GM12874 (cell line): ENCODE measurements at regions not wholly inside any gene's neighbourhood (a gene's known extent, or its start where the extent isn't known, plus 50 kb on each side); places are given as distances from the start of the nearest gene placed in this dataset.

ENCODE experiments used
- TF ChIP-seq, protein P1 (sequence below): IDR thresholded peaks from 2 replicates; pipeline ENCODE4 v1.5.1; 2011; ENCODE audit warnings: low read depth, mild to moderate bottlenecking, control low read depth, low read length, moderate library complexity; ENCODE audit not compliant: insufficient read depth

DNA sequence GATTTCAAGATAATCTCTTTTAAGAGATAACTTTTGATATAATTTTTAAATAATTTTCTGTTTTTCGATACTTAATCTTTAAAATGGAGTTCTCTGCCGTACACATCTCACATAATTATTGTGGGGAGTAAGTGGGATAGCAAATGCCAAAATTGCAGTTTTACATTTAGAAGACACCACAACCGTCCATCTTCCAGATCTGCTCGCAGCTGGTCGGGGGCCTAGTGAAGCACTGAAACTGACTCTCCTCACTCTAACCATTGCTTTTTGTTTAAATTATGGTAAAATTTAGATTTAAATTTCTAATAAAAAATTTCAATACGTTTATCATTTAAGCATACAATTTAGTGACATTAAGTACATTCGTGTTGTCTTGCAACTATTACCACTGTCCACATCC, 94.2 kb downstream of the PRR15 start:
- TF ChIP-seq, protein P1, sequence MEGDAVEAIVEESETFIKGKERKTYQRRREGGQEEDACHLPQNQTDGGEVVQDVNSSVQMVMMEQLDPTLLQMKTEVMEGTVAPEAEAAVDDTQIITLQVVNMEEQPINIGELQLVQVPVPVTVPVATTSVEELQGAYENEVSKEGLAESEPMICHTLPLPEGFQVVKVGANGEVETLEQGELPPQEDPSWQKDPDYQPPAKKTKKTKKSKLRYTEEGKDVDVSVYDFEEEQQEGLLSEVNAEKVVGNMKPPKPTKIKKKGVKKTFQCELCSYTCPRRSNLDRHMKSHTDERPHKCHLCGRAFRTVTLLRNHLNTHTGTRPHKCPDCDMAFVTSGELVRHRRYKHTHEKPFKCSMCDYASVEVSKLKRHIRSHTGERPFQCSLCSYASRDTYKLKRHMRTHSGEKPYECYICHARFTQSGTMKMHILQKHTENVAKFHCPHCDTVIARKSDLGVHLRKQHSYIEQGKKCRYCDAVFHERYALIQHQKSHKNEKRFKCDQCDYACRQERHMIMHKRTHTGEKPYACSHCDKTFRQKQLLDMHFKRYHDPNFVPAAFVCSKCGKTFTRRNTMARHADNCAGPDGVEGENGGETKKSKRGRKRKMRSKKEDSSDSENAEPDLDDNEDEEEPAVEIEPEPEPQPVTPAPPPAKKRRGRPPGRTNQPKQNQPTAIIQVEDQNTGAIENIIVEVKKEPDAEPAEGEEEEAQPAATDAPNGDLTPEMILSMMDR: no peak

DNA sequence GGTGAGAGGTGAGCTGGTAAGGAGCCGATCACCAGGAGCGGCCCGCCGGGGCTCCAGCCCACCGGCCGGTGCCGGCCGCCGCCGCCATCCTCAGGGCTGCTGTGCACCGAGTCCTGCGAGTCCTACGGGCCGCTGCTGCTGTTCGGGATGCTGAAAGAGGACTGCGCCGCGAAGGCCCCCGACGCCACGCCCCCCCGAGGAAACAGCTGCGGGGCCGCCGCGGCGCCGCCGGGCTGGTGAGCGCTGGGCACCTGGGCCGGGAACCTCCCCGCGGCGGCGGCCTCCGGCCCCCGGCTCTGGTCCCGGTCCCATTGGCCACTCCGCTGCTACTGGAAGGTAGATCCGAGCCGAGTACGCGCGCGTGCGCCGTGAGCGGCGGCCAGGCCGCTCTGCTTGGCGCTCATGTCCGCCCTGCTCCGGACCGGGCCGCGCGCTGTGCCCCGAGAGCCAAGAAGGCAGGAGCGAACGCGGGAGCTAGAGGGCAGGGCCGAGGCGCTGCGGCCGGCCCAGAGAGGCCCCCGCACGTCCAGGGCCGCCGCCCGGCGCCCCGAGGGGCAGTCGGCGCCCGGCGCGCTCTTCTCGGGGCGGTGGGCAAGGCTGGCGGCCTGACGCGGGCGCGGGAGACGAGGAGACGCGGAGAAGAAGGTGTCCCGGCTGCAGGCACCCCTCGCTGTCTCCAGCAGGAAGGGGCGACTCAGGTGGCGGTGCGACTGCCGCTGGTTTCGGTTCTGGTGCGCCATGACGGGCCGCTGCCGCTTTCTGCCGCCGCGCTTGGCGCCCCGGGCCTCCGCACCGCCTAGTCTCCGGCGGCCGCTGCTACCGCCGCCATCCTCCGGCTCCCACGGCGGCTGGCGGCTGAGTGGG, 121.3 kb upstream of the WIPF3 start:
- TF ChIP-seq, protein P1: no peak

DNA sequence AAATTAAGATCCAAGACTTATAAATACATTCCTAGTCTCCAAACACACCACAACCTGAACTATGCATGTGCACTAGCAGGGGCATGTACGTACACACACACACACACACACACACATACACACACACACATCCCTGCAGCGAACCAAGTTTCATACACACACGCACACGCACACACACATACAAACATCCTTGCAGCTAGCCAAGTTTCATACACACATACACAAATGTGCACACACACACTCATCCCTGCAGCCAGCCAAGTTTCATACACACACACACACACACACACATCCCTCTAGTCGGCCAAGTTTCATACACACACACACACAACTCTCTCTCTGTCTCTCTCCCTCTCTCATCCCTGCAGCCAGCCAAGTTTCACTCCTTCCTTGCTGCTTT, 82.7 kb upstream of the WIPF3 start:
- TF ChIP-seq, protein P1: no peak

DNA sequence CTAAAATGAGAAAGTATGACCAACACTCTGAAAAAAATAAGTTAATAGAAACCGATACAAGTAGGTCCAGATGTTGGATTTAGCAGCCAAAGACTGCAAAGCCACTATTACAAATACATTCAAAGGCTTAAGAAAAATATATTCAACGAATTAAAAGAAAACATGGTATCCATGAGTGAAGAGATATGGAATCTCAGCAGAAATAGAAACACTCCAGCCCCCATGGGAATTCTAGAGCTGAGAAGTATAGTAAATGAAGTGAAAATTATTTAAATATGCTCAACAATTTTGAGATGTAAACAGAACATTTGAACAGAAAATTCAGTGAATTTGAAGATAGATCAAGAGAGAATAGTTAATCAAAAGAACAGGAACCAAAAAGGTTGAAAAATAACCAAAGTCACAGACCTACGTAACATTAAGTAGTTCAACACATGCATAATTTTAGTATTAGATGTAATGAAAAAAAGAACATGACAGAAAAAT, 72.0 kb upstream of the WIPF3 start:
- TF ChIP-seq, protein P1: no peak

DNA sequence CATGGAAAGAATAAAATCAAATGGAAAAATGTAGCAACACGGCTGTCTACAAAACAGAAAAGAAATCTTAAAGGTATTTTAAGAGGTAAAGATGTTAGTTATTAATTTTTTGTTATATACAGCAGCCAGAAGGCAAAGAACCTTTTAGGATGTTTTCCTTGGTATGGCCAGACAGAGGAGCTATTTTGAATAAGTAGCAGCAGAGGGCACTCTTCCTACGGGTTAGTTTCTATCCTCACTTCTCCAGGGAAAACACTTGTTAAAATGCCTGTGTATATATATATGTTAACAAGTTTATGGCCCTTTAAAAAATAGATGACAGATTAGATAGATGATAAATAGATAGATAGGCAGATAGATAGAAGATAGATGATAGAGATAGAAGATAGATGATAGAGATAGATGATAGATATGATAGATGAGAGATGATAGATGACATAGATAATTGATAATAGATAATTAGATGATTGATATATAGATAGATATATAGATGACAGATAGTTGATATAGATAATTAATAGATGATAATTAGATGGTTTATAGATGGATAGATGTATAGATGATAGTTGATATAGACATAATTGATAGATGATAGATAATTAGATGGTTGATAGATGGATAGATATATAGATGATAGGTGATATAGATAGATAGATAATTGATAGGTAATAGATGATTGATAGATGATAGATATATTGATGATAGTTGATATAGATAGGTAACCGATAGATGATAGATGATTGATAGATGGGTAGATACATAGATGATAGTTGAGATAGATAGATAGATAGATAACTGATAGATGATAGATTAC, 57.8 kb upstream of the WIPF3 start:
- TF ChIP-seq, protein P1: peak; percentile 16; the same call in 1 of the 2 replicates

DNA sequence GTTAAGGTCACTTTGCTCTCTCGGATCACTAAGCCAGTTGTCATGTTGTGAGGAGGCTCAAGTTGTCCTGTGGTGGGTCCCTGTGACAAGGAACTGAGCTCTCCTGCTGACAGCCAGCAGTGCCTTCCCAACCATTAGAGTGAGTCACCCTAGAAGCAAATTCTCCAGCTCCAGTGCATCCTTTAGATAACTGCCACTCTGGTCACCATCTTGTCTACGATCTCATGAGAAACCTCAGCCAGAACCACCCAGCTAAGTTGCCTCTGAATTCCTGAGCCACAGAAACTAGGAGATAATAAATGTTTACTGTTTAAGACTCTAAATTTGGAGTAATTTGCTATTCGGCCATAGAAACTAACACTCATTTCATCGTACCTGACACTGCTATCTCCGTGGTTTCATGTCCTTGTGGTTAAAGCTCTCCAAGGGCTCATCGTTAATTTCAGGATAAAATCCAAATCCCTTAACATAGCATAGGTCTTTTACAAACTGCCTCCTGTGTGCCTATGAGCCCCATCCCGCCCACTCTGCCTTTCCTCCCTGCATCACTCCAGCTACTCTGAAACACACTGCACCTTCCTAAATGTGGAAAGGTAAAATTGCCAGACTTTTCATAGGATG, 56.5 kb upstream of the WIPF3 start:
- TF ChIP-seq, protein P1: no peak
